K562 (cell line): ENCODE measurements at regions not wholly inside any gene's neighbourhood (a gene's known extent, or its start where the extent isn't known, plus 50 kb on each side); places are given as distances from the start of the nearest gene placed in this dataset.

ENCODE experiments used
- DACH1 ChIP-seq: fragments of 450-650 bp; IDR thresholded peaks from 2 replicates; pipeline ENCODE4 v1.6.1; 2018; ENCODE audit not compliant: partially characterized antibody
- RBBP5 ChIP-seq: fragments of 200-600 bp; sonication (generic); IDR thresholded peaks from 2 replicates; pipeline ENCODE4 v1.6.1; 2012; ENCODE audit warnings: borderline replicate concordance, mild to moderate bottlenecking, low read length, control low read depth, inconsistent platforms; ENCODE audit not compliant: insufficient read depth, poor library complexity, severe bottlenecking
- TF ChIP-seq, protein P1 (sequence below): fragments of 450-650 bp; formaldehyde crosslinking; IDR thresholded peaks from 2 replicates; pipeline ENCODE4 v1.4.0; 2022; ENCODE audit warnings: mild to moderate bottlenecking, moderate library complexity

DNA sequence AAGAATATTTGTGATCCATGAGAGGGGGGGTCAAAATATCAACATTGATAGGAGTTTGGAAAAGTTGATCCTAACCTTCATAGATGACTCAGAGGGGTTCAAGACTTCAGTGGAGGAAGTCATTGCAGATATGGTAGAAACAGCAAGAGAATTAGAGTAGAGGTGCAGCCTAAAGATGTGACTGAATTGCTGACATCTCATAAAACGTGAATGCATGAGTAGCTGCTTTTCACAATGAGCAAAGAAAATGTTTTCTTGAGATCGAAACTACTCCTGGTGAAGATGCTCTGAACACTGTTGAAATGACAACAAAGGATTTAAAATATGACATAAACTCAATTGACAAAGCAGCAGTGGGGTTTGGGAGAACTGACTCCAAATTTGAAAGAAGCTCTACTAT is 700.7 kb upstream of the FZD8 start:
- TF ChIP-seq DACH1 (no peak), RBBP5 (no peak)
- TF ChIP-seq, protein P1, sequence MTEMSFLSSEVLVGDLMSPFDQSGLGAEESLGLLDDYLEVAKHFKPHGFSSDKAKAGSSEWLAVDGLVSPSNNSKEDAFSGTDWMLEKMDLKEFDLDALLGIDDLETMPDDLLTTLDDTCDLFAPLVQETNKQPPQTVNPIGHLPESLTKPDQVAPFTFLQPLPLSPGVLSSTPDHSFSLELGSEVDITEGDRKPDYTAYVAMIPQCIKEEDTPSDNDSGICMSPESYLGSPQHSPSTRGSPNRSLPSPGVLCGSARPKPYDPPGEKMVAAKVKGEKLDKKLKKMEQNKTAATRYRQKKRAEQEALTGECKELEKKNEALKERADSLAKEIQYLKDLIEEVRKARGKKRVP (CRISPR knock-in tag), result no peak
